ENCODE measurements at regions not wholly inside any gene's neighbourhood (a gene's known extent, or its start where the extent isn't known, plus 50 kb on each side); places are given as distances from the start of the nearest gene placed in this dataset.

GRCh38 chr2:45123521-45124191 lies 114.4 kb upstream of the SIX2 start:
- no peaks in the 10 kb centered on the region for H3K9me3 Mint-ChIP-seq
- no peak overlapping the region for H3K27ac Mint-ChIP-seq
- no peak overlapping the region for H3K4me3 Mint-ChIP-seq (ENCODE audit: low read depth)
- no peaks in the 10 kb centered on the region for H3K4me1 Mint-ChIP-seq (ENCODE audit: low read depth)
- no peaks in the 10 kb centered on the region for H3K36me3 Mint-ChIP-seq (ENCODE audit: low read depth)
- H3K27me3 Mint-ChIP-seq (ENCODE audit: low read depth) = peaks cover 3% of the 10 kb centered on the region
- intact Hi-C loops (cut with micrococcal nuclease) = no loop called here
- DNase-seq (ENCODE audit: low spot score) = no peak

GRCh38 chr2:45123065-45123464 lies 113.8 kb upstream of the SIX2 start:
- intact Hi-C loops (cut with micrococcal nuclease) = no loop called here
- no peak for DNase-seq (ENCODE audit: low spot score)
- H3K4me3 Mint-ChIP-seq (ENCODE audit: low read depth) = no peak overlapping the region
- H3K27ac Mint-ChIP-seq = no peak overlapping the region
- peaks cover 3% of the 10 kb centered on the region for H3K27me3 Mint-ChIP-seq (ENCODE audit: low read depth)
- H3K36me3 Mint-ChIP-seq (ENCODE audit: low read depth) = no peaks in the 10 kb centered on the region
- H3K9me3 Mint-ChIP-seq = no peaks in the 10 kb centered on the region
- no peaks in the 10 kb centered on the region for H3K4me1 Mint-ChIP-seq (ENCODE audit: low read depth)

- no peak overlapping the region for H3K4me3 Mint-ChIP-seq (ENCODE audit: low read depth)
- no peaks in the 10 kb centered on the region for H3K36me3 Mint-ChIP-seq (ENCODE audit: low read depth)
- no peaks in the 10 kb centered on the region for H3K4me1 Mint-ChIP-seq (ENCODE audit: low read depth)
- no peaks in the 10 kb centered on the region for H3K9me3 Mint-ChIP-seq
- no peak for DNase-seq (ENCODE audit: low spot score)
- no peaks in the 10 kb centered on the region for H3K27me3 Mint-ChIP-seq (ENCODE audit: low read depth)
- intact Hi-C loops (cut with micrococcal nuclease) = no loop called here
- H3K27ac Mint-ChIP-seq = no peak overlapping the region
These were observed 112.1 kb upstream of the SIX2 start for GRCh38 chr2:45121236-45121927.

GRCh38 chr2:45120546-45120945 lies 111.3 kb upstream of the SIX2 start:
- Mint-ChIP-seq H3K27me3 (ENCODE audit: low read depth) (no peaks in the 10 kb centered on the region), H3K9me3 (no peaks in the 10 kb centered on the region), H3K4me1 (ENCODE audit: low read depth) (no peaks in the 10 kb centered on the region), H3K27ac (no peak overlapping the region), H3K36me3 (ENCODE audit: low read depth) (no peaks in the 10 kb centered on the region), H3K4me3 (ENCODE audit: low read depth) (no peak overlapping the region)
- no peak for DNase-seq (ENCODE audit: low spot score)
- intact Hi-C loops (cut with micrococcal nuclease) = no loop called here

GRCh38 chr2:45119855-45120254 lies 110.6 kb upstream of the SIX2 start:
- Mint-ChIP-seq H3K4me3 (ENCODE audit: low read depth) (no peak overlapping the region), H3K36me3 (ENCODE audit: low read depth) (no peaks in the 10 kb centered on the region), H3K4me1 (ENCODE audit: low read depth) (no peaks in the 10 kb centered on the region), H3K27ac (no peak overlapping the region), H3K27me3 (ENCODE audit: low read depth) (no peaks in the 10 kb centered on the region), H3K9me3 (no peaks in the 10 kb centered on the region)
- DNase-seq (ENCODE audit: low spot score) = no peak
- intact Hi-C loops (cut with micrococcal nuclease) = no loop called here

- no peak for DNase-seq (ENCODE audit: low spot score)
- Mint-ChIP-seq H3K36me3 (ENCODE audit: low read depth) (no peaks in the 10 kb centered on the region), H3K4me1 (ENCODE audit: low read depth) (no peaks in the 10 kb centered on the region), H3K9me3 (no peaks in the 10 kb centered on the region), H3K27me3 (ENCODE audit: low read depth) (no peaks in the 10 kb centered on the region), H3K27ac (no peak overlapping the region), H3K4me3 (ENCODE audit: low read depth) (no peak overlapping the region)
- intact Hi-C loops (cut with micrococcal nuclease) = no loop called here
These were observed 109.8 kb upstream of the SIX2 start for GRCh38 chr2:45119038-45119437.

GRCh38 chr2:45117383-45117782 lies 108.1 kb upstream of the SIX2 start:
- no peaks in the 10 kb centered on the region for H3K27me3 Mint-ChIP-seq (ENCODE audit: low read depth)
- no peak overlapping the region for H3K4me3 Mint-ChIP-seq (ENCODE audit: low read depth)
- intact Hi-C loops (cut with micrococcal nuclease) = no loop called here

GRCh38 chr2:45115181-45115580 lies 105.9 kb upstream of the SIX2 start:
- Mint-ChIP-seq H3K4me3 (ENCODE audit: low read depth) (no peak overlapping the region), H3K4me1 (ENCODE audit: low read depth) (no peaks in the 10 kb centered on the region), H3K9me3 (no peaks in the 10 kb centered on the region), H3K27ac (no peak overlapping the region), H3K36me3 (ENCODE audit: low read depth) (no peaks in the 10 kb centered on the region), H3K27me3 (ENCODE audit: low read depth) (no peaks in the 10 kb centered on the region)
- intact Hi-C loops (cut with micrococcal nuclease) = no loop called here
- no peak for DNase-seq (ENCODE audit: low spot score)

More at GRCh38 chr2:45117383-45117782, 108.1 kb upstream of the SIX2 start:
- no peaks in the 10 kb centered on the region for H3K9me3 Mint-ChIP-seq
- no peaks in the 10 kb centered on the region for H3K4me1 Mint-ChIP-seq (ENCODE audit: low read depth)
- no peak for DNase-seq (ENCODE audit: low spot score)
- no peak overlapping the region for H3K27ac Mint-ChIP-seq
- no peaks in the 10 kb centered on the region for H3K36me3 Mint-ChIP-seq (ENCODE audit: low read depth)

- H3K4me1 Mint-ChIP-seq (ENCODE audit: low read depth) = no peaks in the 10 kb centered on the region
- DNase-seq (ENCODE audit: low spot score) = no peak
These were observed 105.1 kb upstream of the SIX2 start for GRCh38 chr2:45114221-45114955.

GRCh38 chr2:45112750-45113149 lies 103.5 kb upstream of the SIX2 start:
- Mint-ChIP-seq H3K4me3 (ENCODE audit: low read depth) (no peak overlapping the region), H3K27ac (no peak overlapping the region), H3K36me3 (ENCODE audit: low read depth) (no peaks in the 10 kb centered on the region), H3K4me1 (ENCODE audit: low read depth) (peaks cover 10% of the 10 kb centered on the region), H3K9me3 (no peaks in the 10 kb centered on the region), H3K27me3 (ENCODE audit: low read depth) (no peaks in the 10 kb centered on the region)
- intact Hi-C loops (cut with micrococcal nuclease) = no loop called here
- no peak for DNase-seq (ENCODE audit: low spot score)

More at GRCh38 chr2:45114221-45114955, 105.1 kb upstream of the SIX2 start:
- no peak overlapping the region for H3K27ac Mint-ChIP-seq
- H3K27me3 Mint-ChIP-seq (ENCODE audit: low read depth) = no peaks in the 10 kb centered on the region
- H3K9me3 Mint-ChIP-seq = no peaks in the 10 kb centered on the region
- H3K4me3 Mint-ChIP-seq (ENCODE audit: low read depth) = no peak overlapping the region
- no peaks in the 10 kb centered on the region for H3K36me3 Mint-ChIP-seq (ENCODE audit: low read depth)
- intact Hi-C loops (cut with micrococcal nuclease) = no loop called here

GRCh38 chr2:45105050-45105582 lies 95.9 kb upstream of the SIX2 start:
- intact Hi-C loops (cut with micrococcal nuclease) = no loop called here
- H3K9me3 Mint-ChIP-seq = no peaks in the 10 kb centered on the region
- H3K36me3 Mint-ChIP-seq (ENCODE audit: low read depth) = no peaks in the 10 kb centered on the region
- H3K4me1 Mint-ChIP-seq (ENCODE audit: low read depth) = peaks cover 16% of the 10 kb centered on the region
- H3K27ac Mint-ChIP-seq = peak overlapping the region; percentile 32
- DNase-seq (ENCODE audit: low spot score) = no peak
- H3K27me3 Mint-ChIP-seq (ENCODE audit: low read depth) = peaks cover 15% of the 10 kb centered on the region
- no peak overlapping the region for H3K4me3 Mint-ChIP-seq (ENCODE audit: low read depth)

GRCh38 chr2:45104429-45104828 lies 95.2 kb upstream of the SIX2 start:
- Mint-ChIP-seq H3K4me3 (ENCODE audit: low read depth) (no peak overlapping the region), H3K4me1 (ENCODE audit: low read depth) (peaks cover 16% of the 10 kb centered on the region), H3K27me3 (ENCODE audit: low read depth) (peaks cover 15% of the 10 kb centered on the region), H3K36me3 (ENCODE audit: low read depth) (no peaks in the 10 kb centered on the region), H3K27ac (no peak overlapping the region), H3K9me3 (no peaks in the 10 kb centered on the region)
- DNase-seq (ENCODE audit: low spot score) = no peak
- intact Hi-C loops (cut with micrococcal nuclease) = no loop called here

Measured in activated T-helper 2 cell treated with anti-CD3 and anti-CD28 coated beads, Interferon-gamma antibody, Interleukin-2, Interleukin-4, amounts not matched to agents 10 μg/mL and 5 μg/mL and 100 μg/mL, durations not matched to agents 14 hours and 24 hours and 36 hours (primary cell).